RPMI7951 (cell line): ENCODE measurements at regions not wholly inside any gene's neighbourhood (a gene's known extent, or its start where the extent isn't known, plus 50 kb on each side); places are given as distances from the start of the nearest gene placed in this dataset.

Experiments
- DNase-seq: peaks from one replicate; pipeline ENCODE4 v3.0.0-alpha.2; 2012; ENCODE audit warnings: low read depth

DNA sequence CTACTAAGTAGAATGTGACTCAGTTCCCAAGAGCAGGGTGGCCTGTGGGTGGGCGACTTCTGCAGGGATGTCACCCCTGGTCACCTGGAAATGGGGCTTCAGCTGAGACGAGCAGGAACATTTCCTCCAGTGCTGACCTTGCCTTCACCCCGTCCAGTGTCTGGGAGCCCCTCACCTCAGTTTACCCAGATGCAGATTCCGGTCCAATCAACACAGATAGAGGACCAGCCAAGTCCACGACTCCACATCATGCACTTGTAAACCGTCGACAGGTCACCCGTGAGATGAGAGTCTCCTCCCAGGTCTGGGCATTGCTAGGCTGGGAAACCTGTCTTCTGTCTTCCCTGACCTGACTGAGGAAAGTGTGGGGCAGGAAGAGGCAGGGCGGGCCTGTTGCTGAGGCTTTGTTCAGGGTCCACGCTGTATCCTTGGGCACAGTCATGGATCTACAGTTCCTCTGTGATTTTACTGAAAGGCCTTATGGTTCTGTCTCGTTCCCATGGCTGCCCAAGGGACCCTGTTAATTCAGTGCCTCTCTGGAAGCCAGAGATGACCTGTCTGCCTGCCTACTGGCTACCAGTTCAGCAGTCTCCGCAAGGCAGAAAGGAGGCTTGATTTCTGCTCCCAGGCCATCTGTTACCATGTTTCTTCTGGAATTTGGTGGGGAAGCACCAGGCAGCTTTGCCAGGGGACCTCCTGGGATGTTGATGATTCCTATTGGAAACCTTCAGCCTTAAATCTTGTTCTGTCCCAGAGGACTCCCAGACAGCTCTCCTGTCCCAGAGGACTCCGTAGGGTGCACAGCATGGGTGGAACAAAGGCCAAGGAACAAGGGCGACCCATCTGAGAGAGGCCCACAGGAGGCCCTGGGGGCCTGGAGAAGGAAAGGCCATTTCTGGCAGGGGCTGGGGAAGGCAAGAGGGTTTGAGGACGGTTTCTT lies 288.5 kb upstream of the RTL1 start:
- no peak for DNase-seq

GRCh38 chr14:101192661-101193000 lies 289.1 kb upstream of the RTL1 start:
- DNase-seq, result no peak

DNA sequence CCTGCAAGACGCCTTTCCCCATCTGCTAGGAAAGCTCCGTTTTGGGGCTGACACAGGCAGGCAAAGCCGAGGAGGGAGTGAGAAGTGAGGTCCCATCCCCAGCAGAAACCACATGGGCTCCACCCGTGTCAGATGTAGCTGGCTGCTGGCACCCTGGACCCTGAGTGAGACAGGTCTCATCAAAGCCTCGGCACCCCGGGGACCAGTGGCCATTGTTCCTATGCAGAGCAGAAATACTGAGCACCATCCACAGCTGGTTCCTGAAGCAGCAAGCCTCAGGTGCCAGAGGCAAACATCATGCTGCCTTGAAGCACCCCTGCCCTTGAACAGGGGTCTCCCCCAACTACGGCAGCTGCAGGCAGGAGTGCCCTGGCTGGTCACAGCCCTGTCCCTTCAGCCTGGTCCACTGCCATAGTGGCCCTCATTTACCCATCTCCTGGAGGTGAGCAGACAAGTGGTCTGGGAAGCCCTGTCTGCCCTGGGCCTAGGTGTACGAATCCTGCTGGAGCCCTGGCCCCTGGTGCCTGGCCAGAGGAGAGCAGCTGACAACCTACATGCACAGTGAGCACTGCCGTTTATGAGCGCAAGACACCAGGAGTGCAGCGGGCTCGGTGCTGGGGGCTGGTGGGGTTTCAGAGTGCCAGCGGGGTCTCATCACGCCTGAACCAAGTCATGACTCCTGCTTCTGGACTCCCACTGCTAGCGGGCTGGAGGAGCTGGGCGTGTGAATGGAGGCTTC lies 289.8 kb upstream of the RTL1 start:
- DNase-seq, result no peak

GRCh38 chr14:101193845-101194372 lies 290.4 kb upstream of the RTL1 start:
- DNase-seq, result no peak

- DNase-seq, result no peak
Measured at GRCh38 chr14:101194373-101195308, 291.1 kb upstream of the RTL1 start.

DNA sequence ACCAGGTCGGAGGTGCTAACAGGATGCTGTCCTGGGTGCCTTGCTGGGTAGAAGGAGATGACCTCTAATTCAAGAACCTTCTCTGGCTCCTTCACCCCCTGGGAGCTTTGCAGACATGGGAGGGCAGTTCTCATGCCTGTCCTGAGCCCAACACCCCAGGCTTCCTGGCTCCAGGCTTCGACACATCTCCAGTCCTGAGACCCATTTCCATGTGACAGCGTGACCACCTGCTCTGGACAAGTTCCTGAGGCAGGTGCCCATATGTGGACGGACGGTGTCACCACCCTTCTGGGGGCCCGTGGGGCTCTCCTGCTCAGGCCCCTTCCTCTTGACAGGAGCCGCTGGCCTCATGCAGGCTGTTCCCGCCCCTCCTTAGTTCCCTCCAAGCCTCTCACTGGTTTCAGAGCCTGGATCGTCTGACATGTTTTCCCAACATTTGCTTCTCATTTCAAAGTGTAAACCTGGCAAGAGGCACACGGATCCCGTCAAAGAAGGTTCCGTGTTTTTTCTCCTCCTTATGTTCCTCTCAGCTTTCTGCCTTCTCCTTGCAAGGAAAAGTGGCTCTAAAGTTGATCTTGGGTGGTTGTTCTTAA lies 291.9 kb upstream of the RTL1 start:
- no peak for DNase-seq

DNA sequence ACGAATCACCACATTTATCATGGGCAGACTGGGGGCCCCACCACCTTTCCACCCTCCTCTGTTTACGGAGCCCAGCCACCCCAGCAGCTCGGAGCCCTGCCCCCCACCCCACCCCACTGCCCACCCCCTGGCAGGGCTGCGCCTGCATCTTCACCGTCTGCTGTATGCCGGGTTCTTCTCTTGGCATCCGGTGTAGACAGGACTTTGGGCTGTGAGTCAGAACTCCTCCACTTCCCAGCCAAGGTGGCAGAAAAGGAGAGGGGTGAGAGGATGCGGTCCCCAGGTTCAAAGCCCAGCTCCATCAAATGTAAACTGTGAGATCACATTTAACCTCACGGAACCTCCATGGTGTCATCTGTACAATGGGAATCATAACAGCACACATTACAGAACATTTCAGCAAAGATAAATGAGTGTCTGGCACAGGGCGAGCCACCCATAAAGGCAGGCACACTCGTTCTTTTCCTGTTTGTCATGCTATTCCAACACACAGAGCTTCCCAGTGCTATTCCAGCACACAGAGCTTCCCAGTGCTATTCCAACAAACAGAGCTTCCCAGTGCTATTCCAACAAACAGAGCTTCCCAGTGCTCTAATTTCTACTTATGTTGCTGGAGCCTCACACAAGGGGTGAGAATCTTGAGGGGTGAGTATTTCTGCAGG lies 292.7 kb upstream of the RTL1 start:
- DNase-seq, result no peak

- no peak for DNase-seq
Measured at GRCh38 chr14:101196795-101197590, 293.5 kb upstream of the RTL1 start.

- no peak for DNase-seq
Measured at GRCh38 chr14:101197595-101198397, 294.3 kb upstream of the RTL1 start.

DNA sequence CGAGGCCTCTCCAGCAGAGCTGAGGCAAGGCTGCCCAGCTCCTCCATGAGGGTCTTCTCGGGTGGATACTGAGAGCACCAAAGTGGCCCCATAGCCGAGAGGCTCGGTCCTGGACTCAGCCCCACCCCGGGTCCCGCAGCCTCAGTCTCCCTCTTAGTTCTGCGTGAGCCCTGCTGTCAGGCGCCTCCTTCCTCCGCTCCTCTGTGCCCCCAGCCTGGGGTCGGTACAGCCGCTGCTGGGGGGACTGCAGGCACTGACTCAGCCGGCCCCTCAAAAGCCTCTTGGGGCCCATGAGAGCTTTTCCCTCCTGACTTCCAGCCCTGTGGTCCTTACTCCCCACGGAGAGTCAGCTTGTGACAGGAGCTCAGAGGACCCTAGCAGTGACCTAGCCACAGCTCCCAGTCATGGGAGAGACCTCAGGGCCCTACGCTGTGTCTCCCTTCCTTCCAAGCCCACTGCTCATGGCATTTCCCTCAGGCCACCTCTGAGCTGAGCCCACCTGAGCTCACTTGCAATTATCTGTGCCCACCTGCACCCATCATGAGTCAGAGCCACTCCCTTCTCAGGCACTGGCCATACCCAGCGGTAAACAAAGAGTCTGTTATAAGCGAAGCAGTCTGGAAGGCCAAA lies 295.0 kb upstream of the RTL1 start:
- DNase-seq, result no peak

DNA sequence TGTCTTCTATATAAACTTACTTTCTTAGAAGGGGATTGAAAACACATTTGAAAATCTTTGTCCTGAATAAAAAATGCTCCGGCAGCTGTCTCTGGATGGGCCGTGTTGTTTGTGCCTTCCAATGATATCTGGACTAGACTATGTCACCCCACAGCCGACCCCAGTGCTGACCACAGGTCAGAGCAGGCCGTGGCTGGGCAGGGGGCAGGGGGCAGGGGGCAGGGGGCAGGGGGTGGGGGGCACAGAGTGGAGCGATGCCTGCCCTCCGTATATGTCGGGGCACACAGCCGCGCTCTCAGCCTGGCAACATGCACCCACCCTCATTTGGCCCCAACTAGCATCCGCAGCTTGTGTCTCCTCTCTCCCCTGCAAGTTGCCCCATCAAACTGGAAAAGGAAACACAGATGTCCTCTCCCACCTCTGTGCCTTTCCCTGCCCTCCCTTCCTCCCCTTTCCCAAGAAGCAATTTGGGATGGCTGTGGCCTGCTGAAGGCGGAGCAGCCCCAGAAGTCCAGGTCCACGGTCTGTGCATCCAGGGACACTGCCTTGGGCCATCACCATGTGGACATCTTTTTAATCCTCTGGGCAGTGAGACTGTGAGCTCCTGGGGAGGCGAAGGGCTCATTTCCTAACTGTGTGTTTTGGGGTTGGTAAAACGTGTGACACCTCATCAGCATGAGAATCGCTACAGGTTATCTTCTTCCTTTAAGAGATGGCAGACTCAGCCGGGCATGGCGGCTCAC lies 295.7 kb upstream of the RTL1 start:
- no peak for DNase-seq

GRCh38 chr14:101200008-101200649 lies 296.6 kb upstream of the RTL1 start:
- no peak for DNase-seq

- DNase-seq, result no peak
Measured at GRCh38 chr14:101200650-101201516, 297.4 kb upstream of the RTL1 start.

GRCh38 chr14:101201535-101202151 lies 298.1 kb upstream of the RTL1 start:
- no peak for DNase-seq

DNA sequence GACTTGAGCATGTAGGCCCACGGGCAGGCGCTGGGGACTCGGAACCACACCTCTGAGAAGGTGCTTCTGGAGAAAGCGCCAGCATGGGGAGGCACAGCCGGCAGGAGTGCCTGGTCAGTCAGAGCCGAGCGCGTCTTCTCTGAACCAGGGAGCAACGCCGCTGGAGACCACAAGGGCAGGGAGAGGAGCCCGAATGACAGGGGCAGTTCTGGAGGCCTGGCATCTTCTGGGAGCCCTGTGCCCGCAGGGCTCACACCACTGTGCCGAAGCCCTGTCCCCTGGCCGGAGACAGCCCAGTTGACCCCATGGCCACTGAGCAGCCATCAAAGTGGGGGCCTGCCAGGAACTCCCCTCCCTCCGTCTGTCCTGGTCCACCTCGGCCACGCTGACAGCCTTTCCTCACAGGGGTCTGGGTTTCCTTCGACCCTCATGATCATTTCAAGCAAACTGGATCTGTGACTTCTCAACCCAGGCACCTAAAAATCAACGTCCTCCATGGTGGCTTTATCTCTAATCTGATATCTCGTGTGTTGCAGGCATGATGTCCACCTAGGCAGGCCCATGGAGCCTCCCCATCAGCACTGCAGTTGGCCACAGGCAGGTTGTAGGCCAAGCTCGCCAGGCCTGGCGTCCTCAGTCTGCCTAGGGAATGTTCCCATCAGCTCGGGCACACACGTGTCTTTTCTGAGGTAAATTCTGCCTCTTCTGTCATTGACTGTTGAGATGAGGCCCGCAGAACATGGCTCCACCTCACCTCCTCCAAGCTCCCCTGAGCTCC lies 299.3 kb upstream of the RTL1 start:
- DNase-seq, result no peak
